OCI-LY7 (cell line): ENCODE measurements at regions not wholly inside any gene's neighbourhood (a gene's known extent, or its start where the extent isn't known, plus 50 kb on each side); places are given as distances from the start of the nearest gene placed in this dataset.

ENCODE experiments used
- BruUV-seq: library from RNA; stranded (reverse); fragments of 400-500 nt; replicated peaks from 2 replicates; lab custom pipeline; 2021; lab: Mats Ljungman, UMichigan
- CTCF ChIA-PET: fragments of 300-600 bp; sonication (Branson Sonifier 250); formaldehyde crosslinking; loops from one replicate; lab custom pipeline; 2022; ENCODE audit warnings: antibody characterized with exemption; ENCODE audit not compliant: unreplicated experiment; lab: Charles Lee
- POLR2A ChIA-PET: fragments of 300-600 bp; sonication (Branson Sonifier 250); formaldehyde crosslinking; loops from one replicate; lab custom pipeline; 2022; ENCODE audit warnings: antibody characterized with exemption; lab: Charles Lee
- DNase-seq: peaks from one replicate; pipeline ENCODE4 v3.0.0-alpha.2; 2015; ENCODE audit warnings: low spot score
- H2AFZ ChIP-seq: fragments of 200-600 bp; sonication (generic), shearing (Covaris generic); 2 replicates; pipeline ENCODE4 v1.6.1; 2014; ENCODE audit warnings: mild to moderate bottlenecking, antibody characterized with exemption, low read length, moderate library complexity
- H3K27ac ChIP-seq: fragments of 200-600 bp; sonication (generic); 2 replicates; pipeline ENCODE4 v1.5.1; 2014; ENCODE audit warnings: mixed run types, low read depth, mild to moderate bottlenecking, moderate library complexity, low read length, inconsistent platforms; ENCODE audit not compliant: poor library complexity, severe bottlenecking
- H3K36me3 ChIP-seq: fragments of 200-600 bp; sonication (generic); 2 replicates; pipeline ENCODE4 v1.6.1; 2014; ENCODE audit warnings: mild to moderate bottlenecking, antibody characterized with exemption, low read length, moderate library complexity, mixed read lengths; ENCODE audit not compliant: insufficient read depth
- H3K4me1 ChIP-seq: fragments of 200-600 bp; sonication (generic); 2 replicates; pipeline ENCODE4 v1.5.1; 2014; ENCODE audit warnings: mild to moderate bottlenecking, low read length; ENCODE audit not compliant: insufficient read depth, poor library complexity, severe bottlenecking
- H3K4me2 ChIP-seq: fragments of 200-600 bp; sonication (generic); 2 replicates; pipeline ENCODE4 v1.6.1; 2014; ENCODE audit warnings: mild to moderate bottlenecking, low read length
- H3K4me3 ChIP-seq: fragments of 200-600 bp; sonication (generic); 2 replicates; pipeline ENCODE4 v1.5.1; 2014; ENCODE audit warnings: mild to moderate bottlenecking, low read depth, low read length; ENCODE audit not compliant: poor library complexity, severe bottlenecking
- H3K79me2 ChIP-seq: fragments of 200-600 bp; sonication (generic); 2 replicates; pipeline ENCODE4 v1.6.1; 2016; ENCODE audit warnings: low read depth, mild to moderate bottlenecking, low read length, moderate library complexity, mixed read lengths; ENCODE audit not compliant: insufficient read depth
- H3K9me2 ChIP-seq: fragments of 200-600 bp; sonication (generic); 2 replicates; pipeline ENCODE4 v1.6.1; 2016; ENCODE audit warnings: mild to moderate bottlenecking, low read length, mixed read lengths; ENCODE audit not compliant: insufficient read depth
- H3K9me3 ChIP-seq: fragments of 200-600 bp; sonication (generic); 2 replicates; pipeline ENCODE4 v1.6.1; 2014; ENCODE audit warnings: mild to moderate bottlenecking, mixed run types, low read length, mixed read lengths
- H4K20me1 ChIP-seq: fragments of 200-600 bp; sonication (generic); 2 replicates; pipeline ENCODE4 v1.6.1; 2014; ENCODE audit warnings: mild to moderate bottlenecking, antibody characterized with exemption, low read length, moderate library complexity, mixed read lengths; ENCODE audit not compliant: insufficient read depth
- CTCF ChIP-seq: fragments of 200-600 bp; sonication (generic); conservative IDR thresholded peaks from 2 replicates; pipeline ENCODE4 v1.5.1; 2014; ENCODE audit warnings: mild to moderate bottlenecking, antibody characterized with exemption, low read length, moderate library complexity, mixed read lengths
- EZH2phosphoT487 ChIP-seq: fragments of 200-600 bp; sonication (generic); IDR thresholded peaks from 2 replicates; pipeline ENCODE4 v1.6.1; 2018; ENCODE audit warnings: low read depth, borderline replicate concordance, mild to moderate bottlenecking, mixed run types, antibody characterized with exemption, low read length, moderate library complexity, mixed read lengths
- intact Hi-C: fragments of 100-400 bp; cut with micrococcal nuclease; formaldehyde crosslinking; loops from one replicate; pipeline ENCODE4 v1.10.0; 2022; ENCODE audit not compliant: unreplicated experiment

GRCh38 chr17:45688353-45688752, 95.8 kb upstream of the CRHR1 start:
- intact Hi-C loops: no loop called here
- no peak overlapping the region for H2AFZ ChIP-seq
- no peaks in the 10 kb centered on the region for H3K9me3 ChIP-seq
- H3K36me3 ChIP-seq: no peaks in the 10 kb centered on the region
- no peaks in the 10 kb centered on the region for H3K9me2 ChIP-seq
- no peak overlapping the region for H3K27ac ChIP-seq
- H3K4me1 ChIP-seq: no peaks in the 10 kb centered on the region
- H3K79me2 ChIP-seq: no peaks in the 10 kb centered on the region
- no peak overlapping the region for H3K4me3 ChIP-seq
- H3K4me2 ChIP-seq: no peak overlapping the region
- no peak for TF ChIP-seq EZH2phosphoT487
- TF ChIP-seq CTCF: no peak
- H4K20me1 ChIP-seq: no peaks in the 10 kb centered on the region
- no peak for DNase-seq
- no TSS peak for BruUV-seq
- POLR2A ChIA-PET: no interaction called here
- CTCF ChIA-PET: no interaction called here

GRCh38 chr17:45688820-45689219, 95.3 kb upstream of the CRHR1 start:
- Histone ChIP-seq H2AFZ (no peak overlapping the region), H3K4me2 (no peak overlapping the region), H3K27ac (no peak overlapping the region), H3K9me2 (no peaks in the 10 kb centered on the region), H3K36me3 (no peaks in the 10 kb centered on the region), H3K4me3 (no peak overlapping the region), H3K9me3 (no peaks in the 10 kb centered on the region), H3K4me1 (no peaks in the 10 kb centered on the region), H4K20me1 (no peaks in the 10 kb centered on the region), H3K79me2 (no peaks in the 10 kb centered on the region)
- intact Hi-C loops: no loop called here
- TF ChIP-seq EZH2phosphoT487 (no peak), CTCF (no peak)
- POLR2A ChIA-PET: no interaction called here
- BruUV-seq: no TSS peak
- CTCF ChIA-PET: no interaction called here
- no peak for DNase-seq

- no peak overlapping the region for H2AFZ ChIP-seq
- no peaks in the 10 kb centered on the region for H3K4me1 ChIP-seq
- BruUV-seq: no TSS peak
- DNase-seq: no peak
- no peak overlapping the region for H3K27ac ChIP-seq
- TF ChIP-seq CTCF (no peak), EZH2phosphoT487 (no peak)
- POLR2A ChIA-PET: no interaction called here
- CTCF ChIA-PET: no interaction called here
- H3K9me2 ChIP-seq: no peaks in the 10 kb centered on the region
- H3K4me3 ChIP-seq: no peak overlapping the region
- intact Hi-C loops: no loop called here
- no peaks in the 10 kb centered on the region for H3K9me3 ChIP-seq
- no peaks in the 10 kb centered on the region for H4K20me1 ChIP-seq
- no peak overlapping the region for H3K4me2 ChIP-seq
- no peaks in the 10 kb centered on the region for H3K79me2 ChIP-seq
- H3K36me3 ChIP-seq: no peaks in the 10 kb centered on the region
Observed at GRCh38 chr17:45689451-45689850, 94.7 kb upstream of the CRHR1 start.
